ENCODE measurements at regions not wholly inside any gene's neighbourhood (a gene's known extent, or its start where the extent isn't known, plus 50 kb on each side); places are given as distances from the start of the nearest gene placed in this dataset.
A peak's percentile ranks its signal among the peaks of the same experiment; 100 is the strongest.

- CTCF ChIA-PET (ENCODE audit: unreplicated experiment), result interaction anchor here (0.6 kb wide), 1 partner anchor 12 kb away, joined by 3 read pairs; no protein-coding TSS in a partner anchor
- Histone ChIP-seq H3K36me3 (ENCODE audit: insufficient read depth, low read length) (no peaks in the 10 kb centered on the region), H3K79me2 (ENCODE audit: insufficient read depth, low read depth, low read length) (no peaks in the 10 kb centered on the region), H3K9me3 (ENCODE audit: low read length) (no peaks in the 10 kb centered on the region), H2AFZ (ENCODE audit: low read length) (no peak overlapping the region), H3K27ac (ENCODE audit: low read depth, low read length, poor library complexity, severe bottlenecking) (no peak overlapping the region), H4K20me1 (ENCODE audit: insufficient read depth, low read length) (no peaks in the 10 kb centered on the region), H3K4me2 (ENCODE audit: low read length) (no peak overlapping the region), H3K4me3 (ENCODE audit: low read depth, low read length, poor library complexity, severe bottlenecking) (no peak overlapping the region), H3K4me1 (ENCODE audit: insufficient read depth, low read length, poor library complexity, severe bottlenecking) (peaks cover 18% of the 10 kb centered on the region), H3K9me2 (ENCODE audit: insufficient read depth, low read length) (no peaks in the 10 kb centered on the region)
- POLR2A ChIA-PET, result no interaction called here
- no TSS peak for BruUV-seq (replicated peaks)
- TF ChIP-seq EZH2phosphoT487 (IDR thresholded peaks at IDR 0.05; ENCODE audit: borderline replicate concordance, low read depth, low read length), result no peak
- TF ChIP-seq CTCF (conservative IDR thresholded peaks at IDR 0.05; ENCODE audit: low read length), result no peak
- DNase-seq (ENCODE audit: low spot score), result no peak
- intact Hi-C loops (cut with micrococcal nuclease; ENCODE audit: unreplicated experiment), result no loop called here
Measured at GRCh38 chr12:4120316-4120917, 153.1 kb upstream of the CCND2 start.

GRCh38 chr12:4119157-4119761 lies 154.3 kb upstream of the CCND2 start:
- DNase-seq (ENCODE audit: low spot score), result no peak
- Histone ChIP-seq H3K4me3 (ENCODE audit: low read depth, low read length, poor library complexity, severe bottlenecking) (no peak overlapping the region), H3K36me3 (ENCODE audit: insufficient read depth, low read length) (no peaks in the 10 kb centered on the region), H3K9me3 (ENCODE audit: low read length) (no peaks in the 10 kb centered on the region), H4K20me1 (ENCODE audit: insufficient read depth, low read length) (no peaks in the 10 kb centered on the region), H3K27ac (ENCODE audit: low read depth, low read length, poor library complexity, severe bottlenecking) (no peak overlapping the region), H2AFZ (ENCODE audit: low read length) (no peak overlapping the region), H3K9me2 (ENCODE audit: insufficient read depth, low read length) (no peaks in the 10 kb centered on the region), H3K79me2 (ENCODE audit: insufficient read depth, low read depth, low read length) (no peaks in the 10 kb centered on the region), H3K4me1 (ENCODE audit: insufficient read depth, low read length, poor library complexity, severe bottlenecking) (peaks cover 18% of the 10 kb centered on the region), H3K4me2 (ENCODE audit: low read length) (no peak overlapping the region)
- intact Hi-C loops (cut with micrococcal nuclease; ENCODE audit: unreplicated experiment), result no loop called here
- BruUV-seq (replicated peaks), result no TSS peak
- ChIA-PET POLR2A (no interaction called here), CTCF (ENCODE audit: unreplicated experiment) (no interaction called here)
- TF ChIP-seq EZH2phosphoT487 (IDR thresholded peaks at IDR 0.05; ENCODE audit: borderline replicate concordance, low read depth, low read length) (no peak), CTCF (conservative IDR thresholded peaks at IDR 0.05; ENCODE audit: low read length) (no peak)

GRCh38 chr12:4118601-4119156 lies 154.9 kb upstream of the CCND2 start:
- Histone ChIP-seq H3K27ac (ENCODE audit: low read depth, low read length, poor library complexity, severe bottlenecking) (no peak overlapping the region), H3K79me2 (ENCODE audit: insufficient read depth, low read depth, low read length) (no peaks in the 10 kb centered on the region), H3K9me2 (ENCODE audit: insufficient read depth, low read length) (no peaks in the 10 kb centered on the region), H3K36me3 (ENCODE audit: insufficient read depth, low read length) (no peaks in the 10 kb centered on the region), H2AFZ (ENCODE audit: low read length) (no peak overlapping the region), H4K20me1 (ENCODE audit: insufficient read depth, low read length) (no peaks in the 10 kb centered on the region), H3K4me3 (ENCODE audit: low read depth, low read length, poor library complexity, severe bottlenecking) (no peak overlapping the region), H3K4me2 (ENCODE audit: low read length) (peak overlapping the region; percentile 51; the same call in 1 of the 2 replicates), H3K4me1 (ENCODE audit: insufficient read depth, low read length, poor library complexity, severe bottlenecking) (peaks cover 18% of the 10 kb centered on the region), H3K9me3 (ENCODE audit: low read length) (no peaks in the 10 kb centered on the region)
- no TSS peak for BruUV-seq (replicated peaks)
- ChIA-PET CTCF (ENCODE audit: unreplicated experiment) (no interaction called here), POLR2A (no interaction called here)
- intact Hi-C loops (cut with micrococcal nuclease; ENCODE audit: unreplicated experiment), result no loop called here
- TF ChIP-seq CTCF (conservative IDR thresholded peaks at IDR 0.05; ENCODE audit: low read length) (no peak), EZH2phosphoT487 (IDR thresholded peaks at IDR 0.05; ENCODE audit: borderline replicate concordance, low read depth, low read length) (no peak)
- no peak for DNase-seq (ENCODE audit: low spot score)
